ENCODE measurements at regions not wholly inside any gene's neighbourhood (a gene's known extent, or its start where the extent isn't known, plus 50 kb on each side); places are given as distances from the start of the nearest gene placed in this dataset.

GRCh38 chr5:52441768-52442167, 345.9 kb upstream of the ITGA1 start:
- no peak for DNase-seq (ENCODE audit: low spot score)
- Histone ChIP-seq H3K27ac (no peak overlapping the region), H3K4me3 (no peak overlapping the region)
- TF ChIP-seq, protein P1, sequence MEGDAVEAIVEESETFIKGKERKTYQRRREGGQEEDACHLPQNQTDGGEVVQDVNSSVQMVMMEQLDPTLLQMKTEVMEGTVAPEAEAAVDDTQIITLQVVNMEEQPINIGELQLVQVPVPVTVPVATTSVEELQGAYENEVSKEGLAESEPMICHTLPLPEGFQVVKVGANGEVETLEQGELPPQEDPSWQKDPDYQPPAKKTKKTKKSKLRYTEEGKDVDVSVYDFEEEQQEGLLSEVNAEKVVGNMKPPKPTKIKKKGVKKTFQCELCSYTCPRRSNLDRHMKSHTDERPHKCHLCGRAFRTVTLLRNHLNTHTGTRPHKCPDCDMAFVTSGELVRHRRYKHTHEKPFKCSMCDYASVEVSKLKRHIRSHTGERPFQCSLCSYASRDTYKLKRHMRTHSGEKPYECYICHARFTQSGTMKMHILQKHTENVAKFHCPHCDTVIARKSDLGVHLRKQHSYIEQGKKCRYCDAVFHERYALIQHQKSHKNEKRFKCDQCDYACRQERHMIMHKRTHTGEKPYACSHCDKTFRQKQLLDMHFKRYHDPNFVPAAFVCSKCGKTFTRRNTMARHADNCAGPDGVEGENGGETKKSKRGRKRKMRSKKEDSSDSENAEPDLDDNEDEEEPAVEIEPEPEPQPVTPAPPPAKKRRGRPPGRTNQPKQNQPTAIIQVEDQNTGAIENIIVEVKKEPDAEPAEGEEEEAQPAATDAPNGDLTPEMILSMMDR (IDR thresholded peaks at IDR 0.05): no peak

DNA sequence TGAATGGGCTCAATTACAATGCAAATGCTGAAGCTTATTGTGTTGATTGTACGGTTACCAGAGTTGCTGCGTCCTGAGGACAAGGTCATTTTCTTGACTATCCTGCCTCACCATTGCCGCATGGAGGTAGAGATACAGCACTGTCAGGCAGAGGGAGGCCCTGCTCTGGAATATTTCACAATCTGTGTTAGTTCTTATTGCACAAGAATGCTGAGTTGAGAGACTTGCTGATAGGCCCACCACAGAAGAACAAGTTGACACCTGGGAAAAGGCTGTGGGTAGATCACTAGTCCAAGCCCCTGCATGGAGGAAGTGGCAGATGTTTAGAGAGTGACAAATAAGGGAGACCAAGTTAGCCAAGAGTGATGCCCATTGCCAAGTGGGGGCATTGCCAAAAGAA, 344.5 kb upstream of the ITGA1 start:
- TF ChIP-seq, protein P1 (IDR thresholded peaks at IDR 0.05): no peak
- no peak overlapping the region for H3K27ac ChIP-seq
- H3K4me3 ChIP-seq: no peak overlapping the region
- DNase-seq (ENCODE audit: low spot score): no peak

DNA sequence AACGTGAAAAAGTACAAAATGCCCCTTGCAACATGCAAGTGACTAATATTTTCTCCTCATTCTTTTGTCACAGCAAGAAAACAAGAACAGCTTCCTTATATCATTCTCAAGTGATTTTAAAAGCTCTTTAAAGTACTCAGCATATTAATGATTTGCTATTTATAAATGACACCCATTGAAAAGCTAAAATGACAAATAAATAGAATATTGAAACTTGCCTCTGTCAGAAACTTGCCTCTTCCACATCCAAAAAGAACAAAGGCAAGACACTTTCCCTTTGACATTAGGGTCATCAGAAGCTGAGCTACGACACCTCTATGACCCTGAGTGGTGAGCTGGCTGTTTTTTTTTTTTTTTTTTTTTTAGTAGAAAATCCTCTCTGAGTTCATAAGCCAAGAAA, 339.6 kb upstream of the ITGA1 start:
- Histone ChIP-seq H3K4me3 (no peak overlapping the region), H3K27ac (no peak overlapping the region)
- TF ChIP-seq, protein P1 (IDR thresholded peaks at IDR 0.05): no peak
- DNase-seq (ENCODE audit: low spot score): no peak

- no peak overlapping the region for H3K27ac ChIP-seq
- H3K4me3 ChIP-seq: no peak overlapping the region
- TF ChIP-seq, protein P1 (IDR thresholded peaks at IDR 0.05): no peak
- no peak for DNase-seq (ENCODE audit: low spot score)
Observed at GRCh38 chr5:52449516-52449915, 338.2 kb upstream of the ITGA1 start.

GRCh38 chr5:52452098-52452497, 335.6 kb upstream of the ITGA1 start:
- Histone ChIP-seq H3K4me3 (no peak overlapping the region), H3K27ac (no peak overlapping the region)
- TF ChIP-seq, protein P1 (IDR thresholded peaks at IDR 0.05): no peak
- no peak for DNase-seq (ENCODE audit: low spot score)

- H3K27ac ChIP-seq: no peak overlapping the region
- DNase-seq (ENCODE audit: low spot score): no peak
- no peak overlapping the region for H3K4me3 ChIP-seq
- TF ChIP-seq, protein P1 (IDR thresholded peaks at IDR 0.05): no peak
Observed at GRCh38 chr5:52453176-52453575, 334.5 kb upstream of the ITGA1 start.

- no peak for DNase-seq (ENCODE audit: low spot score)
- Histone ChIP-seq H3K4me3 (no peak overlapping the region), H3K27ac (no peak overlapping the region)
- TF ChIP-seq, protein P1 (IDR thresholded peaks at IDR 0.05): no peak
Observed at GRCh38 chr5:52455920-52456319, 331.8 kb upstream of the ITGA1 start.

Measured in coronary artery (tissue), 2 donors.